GM21717 (cell line): ENCODE measurements at regions not wholly inside any gene's neighbourhood (a gene's known extent, or its start where the extent isn't known, plus 50 kb on each side); places are given as distances from the start of the nearest gene placed in this dataset.

Experiments
- ATAC-seq: cut with Tn5 transposase; IDR thresholded peaks from one replicate; pipeline ENCODE4 v1.9.1; 2021; ENCODE audit warnings: mild to moderate bottlenecking, moderate library complexity; ENCODE audit not compliant: unreplicated experiment

DNA sequence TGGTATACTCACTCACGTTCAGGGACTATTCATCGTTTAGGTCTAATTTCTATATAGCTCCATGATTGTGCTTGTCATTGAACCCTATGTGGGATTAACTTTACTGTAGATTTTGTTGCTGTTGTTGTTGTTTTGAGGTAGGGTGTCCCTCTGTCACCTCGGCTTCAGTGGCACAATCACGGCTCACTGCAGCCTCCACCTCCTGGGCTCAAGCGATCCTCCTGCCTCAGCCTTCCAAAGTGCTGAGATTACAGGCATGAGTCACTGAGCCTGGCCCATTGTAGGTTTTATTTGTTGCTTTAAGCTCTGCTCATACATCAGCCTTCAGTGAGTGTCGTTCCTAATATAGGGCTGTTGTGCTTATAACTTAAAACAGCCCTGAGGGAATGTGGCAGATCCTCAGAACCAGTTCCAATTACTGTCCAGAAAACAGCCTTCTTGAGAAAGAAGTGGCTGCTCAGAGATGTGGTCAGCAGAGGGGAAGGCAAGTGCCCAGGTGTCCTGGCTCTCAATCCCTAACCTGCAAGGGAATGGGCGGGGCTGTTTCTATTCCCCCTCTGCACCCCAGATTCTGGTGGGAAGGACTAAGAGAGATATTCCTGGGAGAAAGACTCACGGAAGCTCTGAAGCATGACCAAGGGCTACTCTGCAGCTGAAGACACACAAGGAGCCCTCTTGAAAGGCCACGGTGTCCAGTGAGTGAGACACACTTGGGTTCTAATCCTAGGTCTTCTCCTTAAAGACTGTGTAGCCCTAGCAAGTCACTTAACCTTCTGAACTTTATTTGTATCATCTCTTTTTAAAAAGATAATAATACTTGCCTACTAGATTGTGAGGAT is 79.6 kb upstream of the LCLAT1 start:
- ATAC-seq = no peak

DNA sequence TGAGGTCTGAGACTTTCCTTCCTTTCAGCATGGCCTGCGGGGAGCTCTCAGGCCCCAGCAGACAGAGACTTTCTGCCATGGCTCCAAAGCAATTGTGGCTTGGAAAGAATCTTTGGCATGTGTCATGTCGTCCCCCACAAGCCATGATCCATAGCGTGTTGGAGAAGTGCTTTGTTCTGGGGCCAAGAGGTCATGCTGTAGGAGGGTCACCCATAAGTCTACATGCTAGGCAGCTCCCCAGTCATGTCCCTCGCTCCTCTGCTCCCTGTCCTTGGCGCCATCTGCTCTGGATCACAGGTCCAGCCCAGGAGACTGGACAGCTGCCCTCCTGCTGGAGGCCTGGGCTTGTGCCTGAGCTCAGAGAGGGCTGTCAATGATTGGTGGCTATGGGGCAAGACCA is 78.8 kb upstream of the LCLAT1 start:
- no peak for ATAC-seq

DNA sequence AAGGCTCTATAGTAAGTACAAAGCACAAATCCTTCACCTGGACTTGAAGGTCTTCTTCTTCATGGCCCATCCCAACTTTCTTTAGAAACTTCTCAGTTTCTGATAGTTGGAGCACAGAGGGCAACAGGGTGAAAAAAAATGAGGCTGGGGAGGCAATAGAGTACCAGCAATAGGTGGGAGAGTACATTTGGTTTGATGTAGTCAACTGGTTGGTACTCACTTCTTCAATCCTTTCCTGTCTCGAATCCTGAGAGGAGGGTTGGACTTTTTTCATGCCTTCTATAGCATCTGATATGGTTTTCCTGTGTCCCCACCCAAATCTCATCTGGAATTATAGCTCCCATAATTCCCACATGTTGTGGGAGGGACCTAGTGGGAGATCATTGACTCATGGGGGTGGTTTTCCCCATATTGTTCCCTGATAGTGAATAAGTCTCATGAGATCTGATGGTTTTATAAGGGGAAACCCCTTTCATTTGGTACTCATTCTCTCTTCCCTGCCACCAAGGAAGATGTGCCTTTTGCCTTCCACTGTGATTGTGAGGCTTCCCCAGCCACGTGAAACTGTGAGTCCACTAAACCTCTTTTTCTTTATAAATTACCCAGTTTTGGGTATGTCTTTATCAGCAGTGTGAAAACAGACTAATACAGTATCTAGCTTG is 75.9 kb upstream of the LCLAT1 start:
- no peak for ATAC-seq

DNA sequence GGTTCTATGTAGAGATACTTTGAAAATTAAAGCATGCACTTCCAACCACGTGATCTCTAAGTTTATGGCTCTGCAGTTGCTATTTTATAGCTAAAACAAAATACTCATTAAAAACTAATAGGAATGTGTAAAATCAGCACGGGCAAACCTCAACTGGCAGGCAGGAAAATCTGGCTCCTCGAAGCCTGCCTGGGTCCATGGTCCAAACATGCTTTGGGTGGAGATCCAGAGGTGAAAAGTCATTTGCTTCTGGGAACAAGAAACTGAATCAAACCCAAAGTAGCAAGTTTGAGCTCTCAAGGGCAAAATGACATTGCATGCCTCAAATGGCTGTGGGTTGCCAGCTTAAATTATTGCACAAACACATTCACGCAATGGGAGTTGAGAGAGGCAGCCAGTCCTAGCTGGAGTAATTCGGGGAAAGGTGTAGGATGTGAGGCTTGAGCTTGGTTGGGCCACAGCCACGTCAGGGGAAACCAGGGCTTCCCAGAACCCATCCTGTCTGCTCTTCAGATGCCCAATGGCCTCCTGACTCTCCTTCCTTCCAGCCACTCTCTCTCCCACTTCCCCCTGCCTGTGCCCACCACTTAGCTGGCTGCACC is 75.2 kb upstream of the LCLAT1 start:
- no peak for ATAC-seq

DNA sequence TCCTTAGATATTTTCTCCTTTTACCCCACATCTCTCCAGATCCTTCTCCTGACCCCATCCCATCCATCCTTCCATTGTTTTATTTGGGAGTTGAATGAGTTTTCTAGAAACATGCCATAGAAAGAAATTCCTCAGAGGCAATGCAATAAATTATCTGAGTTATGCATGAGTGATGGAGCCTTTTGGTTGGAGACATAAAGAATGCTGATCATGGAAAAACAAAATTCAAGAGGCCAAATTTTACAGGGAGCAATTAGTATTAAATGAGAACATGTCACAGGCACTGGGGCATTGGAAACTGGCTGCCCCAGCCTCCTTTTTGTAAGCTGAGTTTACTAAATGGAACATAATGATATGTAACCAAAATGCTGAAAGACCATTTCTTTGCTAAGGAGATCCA is 74.2 kb upstream of the LCLAT1 start:
- ATAC-seq = no peak

DNA sequence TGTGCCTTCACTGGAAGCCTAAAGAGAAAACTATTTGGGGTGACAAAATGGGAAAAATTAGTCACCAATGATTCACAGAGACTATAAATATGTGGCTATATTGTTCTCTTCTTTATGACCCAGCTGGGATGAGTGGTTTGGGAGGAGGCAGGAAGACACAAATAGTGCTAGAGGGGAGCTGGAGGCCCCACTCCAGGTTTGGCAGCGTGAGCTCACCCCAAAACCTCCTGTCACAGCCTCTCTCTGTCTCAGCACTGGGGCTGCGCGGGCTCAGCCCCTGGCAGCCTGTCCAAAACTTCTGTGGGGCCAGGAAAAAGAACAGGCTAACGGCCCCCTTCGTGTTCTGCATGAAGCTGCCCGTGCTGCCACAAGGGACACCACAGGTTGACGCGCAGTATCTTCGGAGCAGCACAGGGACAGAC is 73.2 kb upstream of the LCLAT1 start:
- no peak for ATAC-seq

DNA sequence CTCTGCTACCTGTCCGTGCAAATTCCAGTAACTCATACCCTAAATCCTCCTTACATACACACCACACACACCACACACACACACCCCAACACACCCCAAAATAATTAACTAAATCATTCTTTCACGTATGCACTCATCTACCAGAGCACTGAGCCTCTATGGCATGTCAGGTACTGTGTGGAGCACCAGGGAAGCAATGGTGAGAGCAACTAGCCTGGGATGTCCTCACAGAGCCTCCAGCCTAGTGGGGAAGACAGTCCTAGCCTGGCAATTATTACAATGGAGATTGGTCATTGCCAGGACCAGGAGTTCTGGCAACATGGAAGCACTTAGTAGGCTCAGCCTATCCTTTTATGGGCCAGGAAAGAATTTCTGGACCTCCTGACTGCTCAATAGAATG is 72.7 kb upstream of the LCLAT1 start:
- ATAC-seq = no peak

DNA sequence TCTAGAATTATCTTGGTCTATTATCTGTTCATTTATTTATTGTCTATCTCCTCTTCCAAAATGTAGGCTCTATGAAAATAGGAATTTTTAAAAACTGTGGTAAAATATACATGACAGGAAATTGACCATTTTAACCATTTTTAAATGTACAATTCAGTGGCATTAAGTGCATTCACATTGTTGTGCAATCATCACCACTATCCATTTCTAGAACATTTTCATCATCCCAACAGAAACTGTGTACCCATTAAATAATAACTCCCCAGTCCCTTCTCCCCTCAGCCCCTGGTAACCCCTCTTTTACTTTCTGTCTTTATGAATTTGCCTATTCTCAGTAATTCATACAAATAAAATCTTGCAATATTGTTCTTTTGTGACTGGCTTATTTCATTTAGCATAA is 71.1 kb upstream of the LCLAT1 start:
- ATAC-seq = no peak

DNA sequence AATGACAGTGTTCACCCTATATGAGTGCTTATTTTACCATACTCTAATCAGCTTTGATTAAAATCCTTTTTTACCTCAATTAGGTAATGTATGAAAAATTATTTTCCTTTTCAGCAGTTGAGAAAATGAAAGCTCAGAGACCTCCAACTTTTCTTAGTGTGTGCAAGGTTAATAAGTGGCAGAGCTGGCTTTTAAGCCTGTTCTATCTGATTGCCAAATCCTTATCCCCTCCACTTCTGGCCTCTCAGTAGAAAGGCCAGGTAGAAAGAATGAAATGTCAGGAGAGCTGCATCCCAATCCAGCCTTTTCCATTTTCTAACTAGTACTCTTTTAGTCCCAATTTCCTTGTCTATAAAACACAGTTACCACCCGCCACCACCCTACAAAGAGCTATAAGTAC is 67.6 kb upstream of the LCLAT1 start:
- ATAC-seq = no peak

DNA sequence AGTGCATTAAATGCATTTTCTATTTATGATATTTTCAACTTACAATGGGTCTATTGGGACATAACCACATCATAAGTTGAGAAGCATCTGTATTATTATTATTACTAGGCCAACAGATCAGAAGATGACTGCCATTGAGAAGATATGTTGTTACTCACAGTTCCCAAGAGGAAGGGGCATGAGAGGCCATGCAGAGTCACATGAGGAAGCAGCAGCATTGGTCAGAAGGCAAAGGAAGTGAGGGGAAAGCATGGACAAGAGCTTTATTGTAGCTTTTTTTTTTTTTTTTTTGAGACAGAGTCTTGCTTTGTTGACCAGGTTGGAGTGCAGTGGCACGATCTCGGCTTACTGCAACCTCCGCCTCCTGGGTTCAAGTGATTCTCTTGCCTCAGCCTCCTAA is 66.2 kb upstream of the LCLAT1 start:
- ATAC-seq = no peak

DNA sequence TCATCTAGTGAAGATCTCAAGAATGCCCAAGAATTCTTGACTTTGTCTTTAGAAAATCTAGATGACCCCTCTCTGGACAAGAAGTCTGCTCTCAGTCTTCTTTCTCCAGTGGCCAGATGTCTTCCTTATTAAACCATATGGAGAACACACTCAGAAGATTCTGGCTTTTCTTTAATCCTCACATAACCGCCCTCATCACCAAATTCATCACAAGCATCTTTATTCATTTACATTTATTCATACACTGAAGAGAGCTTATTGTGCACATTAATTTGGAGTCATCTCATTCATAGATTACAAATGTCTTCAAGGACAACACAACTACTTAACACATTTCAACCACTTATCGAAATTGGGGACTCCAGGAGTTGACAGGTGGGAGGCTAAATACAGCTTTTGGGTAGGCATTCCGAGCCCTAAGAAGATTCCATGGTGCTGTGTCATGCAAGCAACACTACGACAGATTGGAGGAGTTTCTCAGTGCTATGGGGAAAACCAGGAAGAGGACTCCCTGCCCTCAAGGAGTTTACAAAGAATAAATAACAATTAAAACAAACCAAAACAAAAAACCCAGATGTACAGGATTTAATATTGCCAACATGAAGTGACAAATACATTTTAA is 64.8 kb upstream of the LCLAT1 start:
- ATAC-seq = no peak

DNA sequence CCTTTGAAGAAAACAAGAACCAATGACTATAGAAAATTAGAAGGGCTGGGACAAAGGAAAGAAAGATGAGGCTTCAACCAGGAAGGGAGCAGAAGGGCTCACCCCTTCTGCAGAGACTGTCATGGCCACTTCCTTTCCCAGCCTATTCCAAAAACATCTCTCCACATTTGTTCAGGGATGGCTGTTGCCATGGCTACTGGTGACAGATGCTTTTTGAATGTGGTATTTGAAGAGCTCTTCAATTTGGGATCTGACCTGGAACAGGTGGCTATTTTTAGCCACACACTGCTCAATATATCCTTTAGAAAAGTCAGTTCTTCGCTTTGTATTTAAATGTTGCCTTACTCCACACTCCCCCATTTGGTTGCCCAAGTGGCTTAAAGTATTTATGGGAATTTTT is 64.1 kb upstream of the LCLAT1 start:
- no peak for ATAC-seq

DNA sequence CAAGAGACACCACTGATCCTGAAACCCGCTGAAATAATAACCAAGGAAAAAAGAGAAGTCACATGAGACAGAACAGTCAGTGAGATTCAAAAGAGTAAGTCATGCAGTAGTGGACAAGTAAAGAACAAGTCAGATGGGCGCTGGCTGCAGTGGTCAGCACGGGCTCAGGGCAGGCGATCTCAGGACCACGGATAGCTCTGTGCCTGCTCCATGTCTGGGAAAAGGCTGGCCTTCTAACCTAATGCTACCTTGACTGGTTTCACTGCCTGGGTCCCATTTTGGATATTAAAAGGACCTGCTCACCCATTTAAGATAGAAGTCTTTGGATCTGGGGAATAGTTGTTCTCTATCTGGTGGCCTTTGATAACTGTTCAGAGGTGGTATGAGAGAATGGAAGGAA is 61.7 kb upstream of the LCLAT1 start:
- no peak for ATAC-seq

DNA sequence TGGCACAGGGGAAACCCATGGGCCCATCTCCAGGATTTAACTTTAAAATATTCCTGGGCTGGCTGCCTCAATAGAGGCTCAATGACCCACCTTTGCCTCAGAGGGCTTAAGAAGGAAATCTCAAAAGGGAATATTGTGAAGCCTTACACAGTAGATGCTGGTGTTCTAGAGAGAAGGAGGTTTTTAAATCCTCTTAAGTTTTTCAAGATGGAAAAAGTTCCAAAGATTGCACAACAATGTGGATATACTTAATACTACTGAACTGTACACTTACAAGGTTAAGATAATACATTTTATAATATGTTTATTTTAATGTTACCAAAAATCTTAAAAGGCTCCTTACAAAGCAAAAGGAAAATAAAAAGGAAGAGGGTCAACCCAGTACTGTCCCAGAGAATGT is 54.9 kb upstream of the LCLAT1 start:
- no peak for ATAC-seq

DNA sequence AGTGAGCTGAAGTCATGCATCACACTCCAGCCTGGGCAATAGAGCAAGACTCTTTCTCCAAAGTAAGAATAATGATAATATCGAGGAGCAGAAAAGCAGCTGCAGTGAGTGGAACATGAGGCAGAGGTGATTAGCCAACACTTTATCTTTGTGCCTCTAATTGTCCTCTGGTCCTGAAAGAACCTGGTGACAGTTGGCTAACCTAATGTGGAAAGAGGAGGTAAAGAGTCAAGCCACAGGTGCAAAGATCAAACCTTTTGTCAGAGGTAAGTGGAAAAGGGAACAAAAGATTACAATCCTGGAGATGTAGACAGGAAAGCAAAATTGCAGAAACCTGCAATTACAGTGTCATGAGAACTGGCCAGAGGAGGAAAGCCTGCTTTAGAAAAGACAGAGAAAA is 53.5 kb upstream of the LCLAT1 start:
- no peak for ATAC-seq

DNA sequence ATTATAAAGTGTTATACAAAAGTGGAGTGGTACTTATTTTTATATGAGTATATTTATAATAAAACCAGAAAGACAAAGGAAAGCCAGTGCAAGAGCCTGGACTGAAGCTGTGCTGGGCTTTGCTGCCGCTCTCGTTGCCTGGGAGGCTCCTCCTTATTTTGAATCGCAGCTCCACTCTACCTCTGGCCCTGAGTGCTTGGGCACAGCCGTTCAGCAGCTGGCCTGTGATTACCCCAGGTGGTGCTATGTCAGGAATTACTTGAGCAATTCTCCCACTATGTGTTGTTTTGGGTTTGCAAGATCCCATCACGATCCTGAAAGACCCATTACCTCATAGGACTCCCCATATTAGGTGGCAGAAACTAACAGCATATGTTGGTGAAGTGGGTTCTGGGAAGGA is 53.0 kb upstream of the LCLAT1 start:
- ATAC-seq = no peak

DNA sequence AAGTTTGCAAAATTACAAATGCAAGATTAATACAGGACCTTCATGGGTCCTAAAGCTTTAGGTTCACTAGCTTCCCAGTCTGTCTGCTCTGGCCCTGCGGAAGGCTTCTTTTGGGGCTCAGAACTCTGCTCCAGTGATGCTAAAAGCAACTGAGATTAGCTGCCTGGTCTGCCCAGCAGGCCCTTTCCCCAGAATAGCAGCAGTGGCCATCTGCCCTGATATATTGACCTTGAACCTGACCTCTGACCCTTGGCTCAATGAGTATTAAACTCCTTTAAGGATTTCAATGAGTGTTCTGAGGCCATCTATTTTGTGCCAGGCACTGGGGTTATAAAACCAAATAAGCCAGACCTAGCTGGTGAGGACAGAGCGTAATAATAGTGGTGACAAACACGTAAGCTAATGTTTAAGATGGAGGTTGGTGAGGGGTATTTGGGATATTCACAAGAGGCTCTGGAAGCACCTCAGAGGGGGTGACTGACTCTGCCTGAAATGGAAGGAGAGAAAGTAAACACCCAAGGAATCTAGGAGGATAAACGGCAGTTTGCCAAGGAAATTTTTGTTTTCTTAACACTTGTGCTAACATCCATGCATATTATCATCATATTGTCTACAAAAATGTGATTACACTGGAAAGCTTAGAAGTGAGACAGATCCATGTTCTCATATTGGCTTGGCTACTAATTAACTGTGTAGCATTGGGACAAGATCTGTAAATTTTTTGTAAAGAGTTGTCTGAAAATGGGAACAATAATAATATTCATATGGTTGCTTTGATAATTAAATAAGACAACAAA is 50.4 kb upstream of the LCLAT1 start:
- no peak for ATAC-seq
